SIG-M5 treated with dmso at 0.1 percent for 504 hours (cell line): ENCODE measurements at regions not wholly inside any gene's neighbourhood (a gene's known extent, or its start where the extent isn't known, plus 50 kb on each side); places are given as distances from the start of the nearest gene placed in this dataset.
"Not testable (repeated sequence)": the region's sequence is repeated elsewhere in the genome, so short reads cannot be mapped to it uniquely, and the experiment has no call there.

Experiments
- DNase-seq: peaks from one replicate; lab custom pipeline; 2025; ENCODE audit not compliant: unreplicated experiment; lab: John Stamatoyannopoulos, UW

GRCh38 chr10:90112681-90113080 is 411.3 kb downstream of the KIF20B start:
- DNase-seq = no peak

- not testable (repeated sequence) for DNase-seq
Observed at GRCh38 chr10:90118567-90118966, 417.2 kb downstream of the KIF20B start.

GRCh38 chr10:90119631-90120280 is 418.4 kb downstream of the KIF20B start:
- not testable (repeated sequence) for DNase-seq

- no peak for DNase-seq
Observed at GRCh38 chr10:90125456-90126255, 424.3 kb downstream of the KIF20B start.

GRCh38 chr10:90126256-90126595 is 424.8 kb downstream of the KIF20B start:
- no peak for DNase-seq

GRCh38 chr10:90130321-90131086 is 429.1 kb downstream of the KIF20B start:
- no peak for DNase-seq

- DNase-seq = no peak
Observed at GRCh38 chr10:90133606-90134005, 432.2 kb downstream of the KIF20B start.

- DNase-seq = no peak
Observed at GRCh38 chr10:90136731-90137316, 435.4 kb downstream of the KIF20B start.

- no peak for DNase-seq
Observed at GRCh38 chr10:90138844-90139243, 437.5 kb downstream of the KIF20B start.

GRCh38 chr10:90141791-90142190 is 440.4 kb downstream of the KIF20B start:
- DNase-seq = no peak

- DNase-seq = no peak
Observed at GRCh38 chr10:90143937-90144336, 442.5 kb downstream of the KIF20B start.

- no peak for DNase-seq
Observed at GRCh38 chr10:90148116-90148855, 446.9 kb downstream of the KIF20B start.

- DNase-seq = no peak
Observed at GRCh38 chr10:90149563-90149962, 448.2 kb downstream of the KIF20B start.

GRCh38 chr10:90162271-90162853 is 461.0 kb downstream of the KIF20B start:
- no peak for DNase-seq

- peak; percentile 18 for DNase-seq
Observed at GRCh38 chr10:90167174-90168064, 466.0 kb downstream of the KIF20B start.

- no peak for DNase-seq
Observed at GRCh38 chr10:90168244-90168643, 466.9 kb downstream of the KIF20B start.

GRCh38 chr10:90171014-90171722 is 469.8 kb downstream of the KIF20B start:
- no peak for DNase-seq

- DNase-seq = no peak
Observed at GRCh38 chr10:90174531-90174930, 473.1 kb downstream of the KIF20B start.

GRCh38 chr10:90175161-90175681 is 473.8 kb downstream of the KIF20B start:
- DNase-seq = no peak
